Inferior parietal cortex (tissue), 1 donor: ENCODE measurements at regions not wholly inside any gene's neighbourhood (a gene's known extent, or its start where the extent isn't known, plus 50 kb on each side); places are given as distances from the start of the nearest gene placed in this dataset.
"Not testable (repeated sequence)": the region's sequence is repeated elsewhere in the genome, so short reads cannot be mapped to it uniquely, and the experiment has no call there.

ENCODE experiments used
- DNase-seq: peaks from one replicate; pipeline ENCODE4 v3.0.0-alpha.2; 2016; ENCODE audit errors: extremely low spot score

- DNase-seq = not testable (repeated sequence)
Observed at GRCh38 chr16:29234536-29235275, 171.8 kb downstream of the NPIPB11 start.

GRCh38 chr16:29233705-29234404 lies 172.7 kb downstream of the NPIPB11 start:
- DNase-seq = not testable (repeated sequence)

- DNase-seq = no peak
Observed at GRCh38 chr16:29232811-29233704, 173.5 kb downstream of the NPIPB11 start.

- DNase-seq = not testable (repeated sequence)
Observed at GRCh38 chr16:29232160-29232705, 174.3 kb downstream of the NPIPB11 start.

GRCh38 chr16:29231244-29231643 lies 175.3 kb downstream of the NPIPB11 start:
- DNase-seq = no peak

GRCh38 chr16:29230671-29231096 lies 175.8 kb downstream of the NPIPB11 start:
- DNase-seq = no peak

GRCh38 chr16:29230006-29230668 lies 176.4 kb downstream of the NPIPB11 start:
- DNase-seq = not testable (repeated sequence)

- not testable (repeated sequence) for DNase-seq
Observed at GRCh38 chr16:29229616-29230005, 176.9 kb downstream of the NPIPB11 start.

GRCh38 chr16:29228664-29229611 lies 177.6 kb downstream of the NPIPB11 start:
- DNase-seq = not testable (repeated sequence)

- DNase-seq = peak; percentile 27
Observed at GRCh38 chr16:29227751-29228663, 178.5 kb downstream of the NPIPB11 start.

GRCh38 chr16:29226782-29227181 lies 179.7 kb downstream of the NPIPB11 start:
- no peak for DNase-seq

- DNase-seq = not testable (repeated sequence)
Observed at GRCh38 chr16:29224675-29225074, 181.8 kb downstream of the NPIPB11 start.

- not testable (repeated sequence) for DNase-seq
Observed at GRCh38 chr16:29222615-29223014, 183.9 kb downstream of the NPIPB11 start.

- not testable (repeated sequence) for DNase-seq
Observed at GRCh38 chr16:29222008-29222407, 184.5 kb downstream of the NPIPB11 start.

- DNase-seq = peak; percentile 14
Observed at GRCh38 chr16:29221281-29221955, 185.1 kb downstream of the NPIPB11 start.

- not testable (repeated sequence) for DNase-seq
Observed at GRCh38 chr16:29220647-29221191, 185.8 kb downstream of the NPIPB11 start.

- DNase-seq = not testable (repeated sequence)
Observed at GRCh38 chr16:29219966-29220646, 186.4 kb downstream of the NPIPB11 start.
